ENCODE measurements at regions not wholly inside any gene's neighbourhood (a gene's known extent, or its start where the extent isn't known, plus 50 kb on each side); places are given as distances from the start of the nearest gene placed in this dataset.

GRCh38 chrX:33298622-33299021, 87.3 kb upstream of the DMD start:
- Histone ChIP-seq H3K27ac (ENCODE audit: low read depth in 2 of 2, low read length in 1 of 2) (no peak overlapping the region), H3K79me2 (ENCODE audit: insufficient read depth) (no peaks in the 10 kb centered on the region), H4K20me1 (ENCODE audit: insufficient read depth) (no peaks in the 10 kb centered on the region), H2AFZ (ENCODE audit: low read depth) (no peak overlapping the region), H3K9me2 (no peaks in the 10 kb centered on the region), H3K9me3 (no peaks in the 10 kb centered on the region), H3K4me3 (ENCODE audit: low read depth in 2 of 2, low read length in 1 of 2) (no peak overlapping the region), H3K27me3 (ENCODE audit: insufficient read depth) (no peaks in the 10 kb centered on the region), H3F3A (replicated peaks; ENCODE audit: insufficient read depth) (no peaks in the 10 kb centered on the region), H3K36me3 (replicated peaks in 1 of 2; ENCODE audit: control insufficient read depth in 1 of 2, insufficient read depth in 2 of 2, low read length in 1 of 2) (no peaks in the 10 kb centered on the region), H3K4me1 (ENCODE audit: control insufficient read depth in 1 of 2, insufficient read depth in 2 of 2, low read depth in 1 of 2, low read length in 1 of 2) (no peaks in the 10 kb centered on the region), H3K4me2 (no peak overlapping the region), H3K9ac (no peak overlapping the region)
- 50% methylated on average over 5 of the region's 5 CpGs for WGBS (ENCODE audit: low lambda C conversion rate)
- no peak for TF ChIP-seq PBX3 (IDR thresholded peaks at IDR 0.05)
- no peak for TF ChIP-seq SMC3 (IDR thresholded peaks at IDR 0.05; ENCODE audit: low read depth, low read length)
- TF ChIP-seq MXI1 (IDR thresholded peaks at IDR 0.05; ENCODE audit: low read depth, low read length), result no peak
- no peak for TF ChIP-seq FOXM1 (IDR thresholded peaks at IDR 0.05; ENCODE audit: low read depth)
- TF ChIP-seq TCF12 (IDR thresholded peaks at IDR 0.05), result no peak
- TF ChIP-seq, protein P1, sequence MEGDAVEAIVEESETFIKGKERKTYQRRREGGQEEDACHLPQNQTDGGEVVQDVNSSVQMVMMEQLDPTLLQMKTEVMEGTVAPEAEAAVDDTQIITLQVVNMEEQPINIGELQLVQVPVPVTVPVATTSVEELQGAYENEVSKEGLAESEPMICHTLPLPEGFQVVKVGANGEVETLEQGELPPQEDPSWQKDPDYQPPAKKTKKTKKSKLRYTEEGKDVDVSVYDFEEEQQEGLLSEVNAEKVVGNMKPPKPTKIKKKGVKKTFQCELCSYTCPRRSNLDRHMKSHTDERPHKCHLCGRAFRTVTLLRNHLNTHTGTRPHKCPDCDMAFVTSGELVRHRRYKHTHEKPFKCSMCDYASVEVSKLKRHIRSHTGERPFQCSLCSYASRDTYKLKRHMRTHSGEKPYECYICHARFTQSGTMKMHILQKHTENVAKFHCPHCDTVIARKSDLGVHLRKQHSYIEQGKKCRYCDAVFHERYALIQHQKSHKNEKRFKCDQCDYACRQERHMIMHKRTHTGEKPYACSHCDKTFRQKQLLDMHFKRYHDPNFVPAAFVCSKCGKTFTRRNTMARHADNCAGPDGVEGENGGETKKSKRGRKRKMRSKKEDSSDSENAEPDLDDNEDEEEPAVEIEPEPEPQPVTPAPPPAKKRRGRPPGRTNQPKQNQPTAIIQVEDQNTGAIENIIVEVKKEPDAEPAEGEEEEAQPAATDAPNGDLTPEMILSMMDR (IDR thresholded peaks at IDR 0.05), result no peak
- TF ChIP-seq GATA2 (CRISPR knock-in tag; IDR thresholded peaks at IDR 0.05), result no peak
- TF ChIP-seq TAF1 (IDR thresholded peaks at IDR 0.05; ENCODE audit: borderline replicate concordance, low read depth, low read length), result no peak
- no peak for TF ChIP-seq RCOR1 (IDR thresholded peaks at IDR 0.05; ENCODE audit: low read length)
- POLR2A ChIA-PET, result no interaction called here
- no peak for DNase-seq
- CTCF ChIA-PET, result interaction anchor here (0.8 kb wide), 1 partner anchor 22 kb away, joined by 3 read pairs; no protein-coding TSS in a partner anchor

- Histone ChIP-seq H3K9ac (no peak overlapping the region), H3K4me3 (ENCODE audit: low read depth in 2 of 2, low read length in 1 of 2) (no peak overlapping the region), H3K27me3 (ENCODE audit: insufficient read depth) (no peaks in the 10 kb centered on the region), H3K79me2 (ENCODE audit: insufficient read depth) (no peaks in the 10 kb centered on the region), H3K9me2 (no peaks in the 10 kb centered on the region), H3K9me3 (no peaks in the 10 kb centered on the region), H4K20me1 (ENCODE audit: insufficient read depth) (no peaks in the 10 kb centered on the region), H3F3A (replicated peaks; ENCODE audit: insufficient read depth) (no peaks in the 10 kb centered on the region), H3K27ac (ENCODE audit: low read depth in 2 of 2, low read length in 1 of 2) (no peak overlapping the region), H3K4me2 (no peak overlapping the region), H3K36me3 (replicated peaks in 1 of 2; ENCODE audit: control insufficient read depth in 1 of 2, insufficient read depth in 2 of 2, low read length in 1 of 2) (no peaks in the 10 kb centered on the region), H2AFZ (ENCODE audit: low read depth) (no peak overlapping the region), H3K4me1 (ENCODE audit: control insufficient read depth in 1 of 2, insufficient read depth in 2 of 2, low read depth in 1 of 2, low read length in 1 of 2) (no peaks in the 10 kb centered on the region; a peak in 1 of 4 replicates)
- TF ChIP-seq, protein P1 (IDR thresholded peaks at IDR 0.05), result no peak
- no peak for TF ChIP-seq SIN3A (IDR thresholded peaks at IDR 0.05; ENCODE audit: borderline replicate concordance, low read depth, low read length)
- no peak for TF ChIP-seq PBX3 (IDR thresholded peaks at IDR 0.05)
- TF ChIP-seq NFIC (IDR thresholded peaks at IDR 0.05; ENCODE audit: borderline replicate concordance), result no peak
- no peak for TF ChIP-seq GATA2 (CRISPR knock-in tag; IDR thresholded peaks at IDR 0.05)
- TF ChIP-seq FOSL2 (IDR thresholded peaks at IDR 0.05; ENCODE audit: borderline replicate concordance, low read depth), result no peak
- no peak for TF ChIP-seq RCOR1 (IDR thresholded peaks at IDR 0.05; ENCODE audit: low read length)
- TF ChIP-seq, protein P2, sequence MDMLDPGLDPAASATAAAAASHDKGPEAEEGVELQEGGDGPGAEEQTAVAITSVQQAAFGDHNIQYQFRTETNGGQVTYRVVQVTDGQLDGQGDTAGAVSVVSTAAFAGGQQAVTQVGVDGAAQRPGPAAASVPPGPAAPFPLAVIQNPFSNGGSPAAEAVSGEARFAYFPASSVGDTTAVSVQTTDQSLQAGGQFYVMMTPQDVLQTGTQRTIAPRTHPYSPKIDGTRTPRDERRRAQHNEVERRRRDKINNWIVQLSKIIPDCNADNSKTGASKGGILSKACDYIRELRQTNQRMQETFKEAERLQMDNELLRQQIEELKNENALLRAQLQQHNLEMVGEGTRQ (IDR thresholded peaks at IDR 0.05; ENCODE audit: borderline replicate concordance, low read depth, low read length), result no peak
- no peak for TF ChIP-seq USF1 (IDR thresholded peaks at IDR 0.05; ENCODE audit: borderline replicate concordance, low read depth)
- ChIA-PET POLR2A (no interaction called here), CTCF (no interaction called here)
- 7% methylated on average over 1 of the region's 1 CpG for WGBS (ENCODE audit: low lambda C conversion rate)
- DNase-seq, result no peak
Observed at GRCh38 chrX:33285550-33285949, 74.2 kb upstream of the DMD start.

All from SK-N-SH (cell line).